PFSK-1 (cell line): ENCODE measurements at regions not wholly inside any gene's neighbourhood (a gene's known extent, or its start where the extent isn't known, plus 50 kb on each side); places are given as distances from the start of the nearest gene placed in this dataset.

Experiments used
- FOXP2 ChIP-seq: optimal IDR thresholded peaks from 2 replicates; pipeline ENCODE3; 2011; ENCODE audit warnings: borderline replicate concordance, control low read depth, inconsistent platforms; ENCODE audit not compliant: insufficient read depth; ENCODE audit errors: extremely low read length, extremely low read depth
- POLR2AphosphoS5 ChIP-seq: IDR thresholded peaks from 2 replicates; pipeline ENCODE4 v1.6.1; 2012; ENCODE audit warnings: low read depth, mild to moderate bottlenecking, control low read depth, low read length, moderate library complexity
- SIN3A ChIP-seq: IDR thresholded peaks from 2 replicates; pipeline ENCODE4 v1.6.1; 2012; ENCODE audit warnings: mild to moderate bottlenecking, low read length, moderate library complexity, borderline replicate concordance; ENCODE audit not compliant: insufficient read depth
- TAF1 ChIP-seq: IDR thresholded peaks from 2 replicates; pipeline ENCODE4 v1.6.1; 2012; ENCODE audit warnings: low read length, control low read depth, borderline replicate concordance; ENCODE audit not compliant: insufficient read depth
- TF ChIP-seq, protein P1 (sequence below), 2 experiments: IDR thresholded peaks; 2 replicates each; pipeline versions ENCODE4 v1.6.1 to v1.8.0; 2011 to 2012; ENCODE audit warnings: low read depth in 2 of 2, low read length in 2 of 2, control low read depth in 1 of 2, inconsistent platforms in 1 of 2, mild to moderate bottlenecking in 1 of 2, moderate library complexity in 1 of 2; ENCODE audit not compliant: insufficient read depth in 1 of 2

DNA sequence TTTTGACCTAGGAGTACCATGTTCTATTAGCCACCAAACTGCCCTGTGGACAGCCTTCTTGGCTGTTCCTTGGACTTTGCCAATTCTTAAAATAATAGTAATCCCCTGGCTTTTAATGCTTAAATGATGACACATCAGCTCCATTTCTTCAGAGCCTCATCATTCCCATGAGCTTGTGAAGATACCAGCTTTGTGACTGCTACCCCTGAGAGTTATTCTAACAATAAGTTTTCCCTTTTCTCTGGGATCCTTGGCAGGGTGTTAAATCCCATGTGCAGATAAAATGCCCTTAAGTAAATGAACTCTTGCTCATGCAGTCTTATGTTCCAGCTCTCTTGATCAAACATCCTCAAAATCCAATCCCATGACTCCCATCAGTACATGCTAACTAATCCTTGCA is 415.3 kb downstream of the CETN3 start:
- TF ChIP-seq, protein P1, sequence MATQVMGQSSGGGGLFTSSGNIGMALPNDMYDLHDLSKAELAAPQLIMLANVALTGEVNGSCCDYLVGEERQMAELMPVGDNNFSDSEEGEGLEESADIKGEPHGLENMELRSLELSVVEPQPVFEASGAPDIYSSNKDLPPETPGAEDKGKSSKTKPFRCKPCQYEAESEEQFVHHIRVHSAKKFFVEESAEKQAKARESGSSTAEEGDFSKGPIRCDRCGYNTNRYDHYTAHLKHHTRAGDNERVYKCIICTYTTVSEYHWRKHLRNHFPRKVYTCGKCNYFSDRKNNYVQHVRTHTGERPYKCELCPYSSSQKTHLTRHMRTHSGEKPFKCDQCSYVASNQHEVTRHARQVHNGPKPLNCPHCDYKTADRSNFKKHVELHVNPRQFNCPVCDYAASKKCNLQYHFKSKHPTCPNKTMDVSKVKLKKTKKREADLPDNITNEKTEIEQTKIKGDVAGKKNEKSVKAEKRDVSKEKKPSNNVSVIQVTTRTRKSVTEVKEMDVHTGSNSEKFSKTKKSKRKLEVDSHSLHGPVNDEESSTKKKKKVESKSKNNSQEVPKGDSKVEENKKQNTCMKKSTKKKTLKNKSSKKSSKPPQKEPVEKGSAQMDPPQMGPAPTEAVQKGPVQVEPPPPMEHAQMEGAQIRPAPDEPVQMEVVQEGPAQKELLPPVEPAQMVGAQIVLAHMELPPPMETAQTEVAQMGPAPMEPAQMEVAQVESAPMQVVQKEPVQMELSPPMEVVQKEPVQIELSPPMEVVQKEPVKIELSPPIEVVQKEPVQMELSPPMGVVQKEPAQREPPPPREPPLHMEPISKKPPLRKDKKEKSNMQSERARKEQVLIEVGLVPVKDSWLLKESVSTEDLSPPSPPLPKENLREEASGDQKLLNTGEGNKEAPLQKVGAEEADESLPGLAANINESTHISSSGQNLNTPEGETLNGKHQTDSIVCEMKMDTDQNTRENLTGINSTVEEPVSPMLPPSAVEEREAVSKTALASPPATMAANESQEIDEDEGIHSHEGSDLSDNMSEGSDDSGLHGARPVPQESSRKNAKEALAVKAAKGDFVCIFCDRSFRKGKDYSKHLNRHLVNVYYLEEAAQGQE (IDR thresholded peaks at IDR 0.05; ENCODE audit: insufficient read depth in 1 of 2, low read depth in 2 of 2, low read length in 2 of 2) = no peak
- TF ChIP-seq TAF1 (no peak), FOXP2 (no peak), POLR2AphosphoS5 (no peak), SIN3A (no peak)

DNA sequence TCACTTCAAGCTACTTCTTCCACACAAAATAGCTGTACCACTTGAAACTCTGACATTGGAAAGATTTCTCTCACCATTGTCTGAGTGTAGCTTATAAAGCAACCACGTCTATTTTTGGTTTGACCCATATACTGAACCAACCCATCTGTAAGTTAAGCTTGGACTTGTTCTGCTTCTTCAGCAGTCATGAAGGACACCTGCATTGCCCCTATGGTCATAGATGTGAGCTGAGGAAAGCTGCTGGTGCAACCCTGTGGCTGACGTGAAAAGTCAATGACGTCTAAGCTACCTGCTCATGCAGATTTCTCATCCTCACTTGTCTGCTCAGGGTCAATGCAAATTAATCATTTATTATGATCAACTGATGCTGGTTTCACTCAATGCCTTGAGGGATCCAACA is 417.4 kb downstream of the CETN3 start:
- no peak for TF ChIP-seq SIN3A

DNA sequence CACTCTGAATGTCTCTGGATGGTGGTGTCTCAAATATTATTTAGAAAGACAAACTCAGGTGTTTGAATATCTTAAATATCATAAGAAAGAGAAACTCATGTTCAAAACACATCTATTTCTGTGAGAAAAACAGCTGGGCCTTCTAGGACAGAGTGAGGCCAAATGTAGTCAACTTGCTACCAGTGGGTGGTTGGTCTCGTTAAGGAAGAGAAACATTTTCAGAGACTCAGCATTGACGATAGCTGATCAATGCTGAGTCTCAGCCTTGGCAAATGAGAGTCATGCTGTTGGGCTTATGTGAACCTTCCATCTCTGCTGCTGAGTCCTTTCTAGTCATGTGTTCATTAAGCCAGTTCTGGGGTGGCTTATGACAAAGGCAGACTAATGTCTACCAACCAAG is 418.0 kb downstream of the CETN3 start:
- TF ChIP-seq POLR2AphosphoS5 (no peak), FOXP2 (no peak), SIN3A (no peak), TAF1 (no peak)
- TF ChIP-seq, protein P1 (IDR thresholded peaks at IDR 0.05; ENCODE audit: insufficient read depth in 1 of 2, low read depth in 2 of 2, low read length in 2 of 2) = no peak

DNA sequence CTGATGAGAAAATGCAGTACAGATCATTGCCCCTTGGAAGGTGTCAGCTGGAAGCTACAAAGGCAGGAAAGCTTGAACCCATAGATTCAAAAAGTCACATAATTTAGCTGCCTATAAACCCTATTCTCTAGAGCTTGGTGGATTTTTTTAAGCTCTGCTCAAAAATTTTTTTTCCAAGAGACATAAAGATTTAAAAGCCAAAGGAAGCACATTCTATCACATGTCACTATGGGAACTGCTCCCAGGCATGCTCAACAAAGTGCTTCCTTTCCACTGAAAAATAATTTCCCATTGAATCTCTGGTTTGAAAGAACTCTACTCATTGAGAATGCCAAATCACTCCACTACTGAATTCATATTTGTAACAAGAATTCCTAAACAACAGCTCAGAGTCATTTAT is 419.8 kb downstream of the CETN3 start:
- TF ChIP-seq TAF1 (no peak), SIN3A (no peak), POLR2AphosphoS5 (no peak), FOXP2 (no peak)
- TF ChIP-seq, protein P1 (IDR thresholded peaks at IDR 0.05; ENCODE audit: insufficient read depth in 1 of 2, low read depth in 2 of 2, low read length in 2 of 2) = no peak

DNA sequence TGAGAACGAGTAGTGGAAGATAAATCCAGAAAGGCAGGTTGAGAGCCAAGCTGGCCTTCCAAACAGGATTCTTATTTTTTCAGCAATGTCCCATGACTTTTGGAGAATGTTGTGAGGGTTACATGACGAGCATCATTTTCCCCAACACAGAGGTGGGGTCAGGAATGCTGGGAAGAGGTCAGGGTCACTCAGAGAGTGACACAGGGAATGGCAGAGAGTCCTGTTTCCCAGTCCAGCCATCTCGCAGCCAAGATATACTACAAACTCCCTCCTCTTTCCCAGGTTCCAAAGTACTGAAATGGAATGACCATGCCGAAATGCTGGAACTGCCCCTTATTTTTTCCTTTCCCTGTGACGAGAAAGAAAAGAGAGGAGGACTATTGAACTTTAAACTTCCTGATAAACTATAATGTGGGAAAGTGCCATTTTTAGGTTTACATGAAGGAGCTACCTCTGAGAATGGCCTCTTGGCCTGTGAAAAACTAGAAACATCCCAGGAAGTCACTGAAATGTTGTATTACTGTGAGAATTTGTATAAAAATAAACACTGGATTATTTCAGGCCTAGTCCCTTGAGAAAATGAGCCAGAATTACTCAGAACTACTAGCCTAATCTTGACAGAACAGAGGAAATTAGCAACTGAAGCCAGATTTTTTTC is 420.4 kb downstream of the CETN3 start:
- TF ChIP-seq POLR2AphosphoS5 (no peak), TAF1 (no peak), SIN3A (no peak), FOXP2 (no peak)
- TF ChIP-seq, protein P1 (IDR thresholded peaks at IDR 0.05; ENCODE audit: insufficient read depth in 1 of 2, low read depth in 2 of 2, low read length in 2 of 2) = no peak
